ENCODE measurements at regions not wholly inside any gene's neighbourhood (a gene's known extent, or its start where the extent isn't known, plus 50 kb on each side); places are given as distances from the start of the nearest gene placed in this dataset.

DNA sequence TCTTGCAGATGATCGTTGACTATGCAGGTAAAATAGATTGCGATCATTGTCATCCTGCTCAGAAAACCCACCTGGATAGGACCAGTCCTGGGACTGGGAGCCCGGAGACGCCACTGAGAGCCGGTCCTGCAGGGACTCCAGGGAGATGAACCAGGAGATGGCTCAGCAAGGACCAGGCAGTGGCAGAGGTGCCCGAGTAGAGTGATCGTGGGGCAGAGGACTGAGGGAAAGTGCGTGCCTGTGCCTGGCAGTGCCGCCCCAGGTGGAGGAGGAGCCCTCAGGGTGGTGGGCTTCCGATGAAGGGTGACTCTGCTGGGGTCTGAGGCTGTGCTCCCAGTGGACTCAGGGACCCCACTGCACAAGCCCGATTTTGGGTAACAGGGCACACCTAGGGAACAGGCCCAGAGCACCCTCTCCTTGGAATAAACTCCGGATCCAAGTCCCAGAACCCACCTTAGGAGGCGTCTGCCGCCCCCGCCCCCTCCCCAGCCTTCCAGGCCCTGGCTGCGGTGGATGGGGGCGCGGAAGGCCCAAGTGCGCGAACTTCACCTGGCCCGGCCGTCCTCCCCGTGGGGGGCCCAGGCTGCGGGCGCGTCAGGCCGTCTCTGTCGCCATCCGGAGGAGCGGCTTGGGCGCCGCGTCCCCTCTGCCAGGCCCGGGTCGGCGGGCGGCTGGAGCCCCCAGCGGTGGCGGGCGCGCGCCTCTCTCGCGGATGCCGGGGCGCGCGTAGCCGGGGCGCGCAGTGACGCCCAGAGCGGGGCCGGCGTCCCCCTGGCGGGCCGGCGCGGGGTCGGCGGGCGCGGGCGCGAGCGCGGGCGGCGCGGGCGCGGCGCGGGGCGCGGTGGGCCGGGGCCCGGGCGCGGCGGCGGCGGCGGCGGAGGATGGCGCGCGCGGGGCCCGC, 1338.8 kb downstream of the BRD1 start:
- TF ChIP-seq GATA2 (IDR thresholded peaks at IDR 0.05; ENCODE audit: low read depth, low read length) (no peak), GATA3 (IDR thresholded peaks at IDR 0.05; ENCODE audit: low read depth, low read length) (no peak)
